Uterus (tissue), 3 donors: ENCODE measurements at regions not wholly inside any gene's neighbourhood (a gene's known extent, or its start where the extent isn't known, plus 50 kb on each side); places are given as distances from the start of the nearest gene placed in this dataset.
A peak's percentile ranks its signal among the peaks of the same experiment; 100 is the strongest.

Experiments
- DNase-seq, 2 donors: peaks; one replicate each; pipeline ENCODE4 v3.0.0-alpha.2; 2019 to 2020
- H3K27ac ChIP-seq, 2 donors: fragments of 200-600 bp; sonication (generic); 1 replicate in 1 of 2; 2 replicates in 1 of 2; pipeline ENCODE4 v1.5.1; 2016 to 2018
- H3K27me3 ChIP-seq, 2 donors: fragments of 200-600 bp; sonication (generic); one replicate each; pipeline ENCODE4 v1.5.1; 2018 to 2019; ENCODE audit warnings: control low read depth in 1 of 2
- H3K36me3 ChIP-seq, 2 donors: fragments of 200-600 bp; sonication (generic); one replicate each; pipeline ENCODE4 v1.5.1; 2019; ENCODE audit warnings: control low read depth in 1 of 2
- H3K4me1 ChIP-seq, 2 donors: fragments of 200-600 bp; sonication (generic); one replicate each; pipeline ENCODE4 v1.5.1; 2018 to 2019; ENCODE audit warnings: control low read depth in 1 of 2
- H3K4me3 ChIP-seq, 2 donors: fragments of 200-600 bp; sonication (generic); 1 replicate in 1 of 2; 2 replicates in 1 of 2; pipeline ENCODE4 v1.5.1; 2018 to 2019; ENCODE audit warnings: mild to moderate bottlenecking in 1 of 2
- H3K9me3 ChIP-seq, 2 donors: fragments of 200-600 bp; sonication (generic); one replicate each; pipeline ENCODE4 v1.5.1; 2019; ENCODE audit warnings: control low read depth in 1 of 2
- CTCF ChIP-seq, 4 experiments: fragments of 200-600 bp in 2 of 4; fragments of 450-650 bp in 2 of 4; sonication (generic) in 2 of 4; IDR thresholded peaks; one replicate each; pipeline ENCODE4 v1.5.1; 2016 to 2019; ENCODE audit warnings: antibody characterized with exemption in 4 of 4, mild to moderate bottlenecking in 2 of 4, moderate library complexity in 1 of 4
- POLR2A ChIP-seq, 2 donors: fragments of 450-650 bp; IDR thresholded peaks; one replicate each; pipeline ENCODE4 v1.6.1; 2016; ENCODE audit warnings: antibody characterized with exemption in 2 of 2, mild to moderate bottlenecking in 1 of 2, moderate library complexity in 1 of 2
- intact Hi-C: fragments of 100-400 bp; cut with DNase I; formaldehyde crosslinking; loops from one replicate; pipeline ENCODE4 v1.15.1; 2023; ENCODE audit warnings: low total_unique reads
- donor health status: DM: yes; HTN: yes; CAD: no.

DNA sequence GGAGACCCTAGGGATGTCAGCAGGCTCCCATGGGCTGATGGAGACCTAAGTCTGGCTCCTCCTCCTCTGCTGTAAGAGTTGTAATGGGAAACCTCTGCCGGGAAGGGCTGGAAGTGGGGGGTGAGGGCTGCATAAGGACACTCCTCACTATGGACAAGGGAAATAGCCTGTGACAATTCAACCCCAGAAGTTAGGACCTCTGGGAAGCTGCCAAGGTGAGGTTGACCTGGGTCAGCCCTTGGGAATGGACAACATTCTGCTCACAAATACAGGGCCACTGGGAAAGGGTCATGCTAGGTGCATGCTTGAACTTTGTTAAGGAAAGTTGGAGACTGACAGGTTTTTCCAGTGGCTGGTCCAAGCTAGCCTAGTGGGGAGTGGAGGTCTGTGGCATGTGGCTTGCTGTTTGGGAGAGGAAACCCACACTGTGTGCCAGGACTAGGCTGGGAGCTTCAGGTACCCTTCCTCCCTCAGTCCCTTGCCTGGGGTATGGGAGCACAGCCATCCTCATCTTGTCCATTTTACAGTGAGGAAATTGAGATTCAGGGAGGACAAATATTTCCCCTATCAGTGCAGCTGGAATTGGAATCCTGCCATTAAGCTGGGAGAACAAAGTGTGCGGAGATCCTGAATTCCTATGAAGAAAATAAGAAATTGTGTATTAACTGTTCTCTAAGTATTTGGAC lies 190.4 kb downstream of the SALL1 start:
- Histone ChIP-seq H3K36me3 (no peaks in the 10 kb centered on the region), H3K27me3 (no peaks in the 10 kb centered on the region), H3K4me3 (no peak overlapping the region), H3K9me3 (no peaks in the 10 kb centered on the region), H3K27ac (no peak overlapping the region), H3K4me1 (no peaks in the 10 kb centered on the region)
- TF ChIP-seq POLR2A (IDR thresholded peaks at IDR 0.05) (no peak), CTCF (IDR thresholded peaks at IDR 0.05) (no peak)
- intact Hi-C loops = no loop called here
- peak in 1 of 2 donors; percentile 15 for DNase-seq

- H3K4me1 ChIP-seq = no peaks in the 10 kb centered on the region
- H3K9me3 ChIP-seq = no peaks in the 10 kb centered on the region
- intact Hi-C loops = no loop called here
- no peak overlapping the region for H3K27ac ChIP-seq
- TF ChIP-seq CTCF (IDR thresholded peaks at IDR 0.05) (no peak), POLR2A (IDR thresholded peaks at IDR 0.05) (no peak)
- no peaks in the 10 kb centered on the region for H3K36me3 ChIP-seq
- DNase-seq = no peak
- H3K4me3 ChIP-seq = no peak overlapping the region
- H3K27me3 ChIP-seq = no peaks in the 10 kb centered on the region
Observed at GRCh38 chr16:50957056-50957455, 194.0 kb downstream of the SALL1 start.

GRCh38 chr16:50956637-50957036 lies 194.4 kb downstream of the SALL1 start:
- Histone ChIP-seq H3K4me3 (no peak overlapping the region), H3K4me1 (no peaks in the 10 kb centered on the region), H3K27me3 (no peaks in the 10 kb centered on the region), H3K36me3 (no peaks in the 10 kb centered on the region), H3K9me3 (no peaks in the 10 kb centered on the region), H3K27ac (no peak overlapping the region)
- DNase-seq = no peak
- TF ChIP-seq CTCF (IDR thresholded peaks at IDR 0.05) (no peak), POLR2A (IDR thresholded peaks at IDR 0.05) (no peak)
- intact Hi-C loops = no loop called here

DNA sequence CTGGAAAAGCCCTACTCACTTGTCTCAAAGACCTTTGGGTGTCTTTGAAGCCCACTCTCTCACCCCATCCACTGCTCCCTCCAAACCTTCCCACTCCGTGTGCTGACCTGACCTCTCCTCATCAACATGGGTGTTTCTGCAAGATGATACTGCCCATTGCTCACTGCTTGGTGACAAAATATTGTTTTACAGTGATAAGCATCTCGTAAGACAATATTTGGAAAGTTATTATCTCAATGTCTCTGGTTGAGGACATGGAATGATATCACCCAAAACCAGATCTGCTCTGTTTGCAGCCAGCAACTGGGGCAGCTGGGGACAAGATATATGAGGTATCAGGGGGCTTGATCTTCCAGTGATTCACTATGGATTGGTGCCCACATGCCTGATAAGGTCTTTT lies 195.8 kb downstream of the SALL1 start:
- Histone ChIP-seq H3K27ac (no peak overlapping the region), H3K9me3 (no peaks in the 10 kb centered on the region), H3K4me3 (no peak overlapping the region), H3K4me1 (no peaks in the 10 kb centered on the region), H3K36me3 (no peaks in the 10 kb centered on the region), H3K27me3 (no peaks in the 10 kb centered on the region)
- no peak for DNase-seq
- intact Hi-C loops = no loop called here
- TF ChIP-seq POLR2A (IDR thresholded peaks at IDR 0.05) = no peak
- no peak for TF ChIP-seq CTCF (IDR thresholded peaks at IDR 0.05)

GRCh38 chr16:50954469-50954868 lies 196.6 kb downstream of the SALL1 start:
- DNase-seq = no peak
- H3K9me3 ChIP-seq = no peaks in the 10 kb centered on the region
- TF ChIP-seq CTCF (IDR thresholded peaks at IDR 0.05) (no peak), POLR2A (IDR thresholded peaks at IDR 0.05) (no peak)
- H3K36me3 ChIP-seq = no peaks in the 10 kb centered on the region
- no peaks in the 10 kb centered on the region for H3K4me1 ChIP-seq
- intact Hi-C loops = no loop called here
- H3K27me3 ChIP-seq = no peaks in the 10 kb centered on the region
- no peak overlapping the region for H3K27ac ChIP-seq
- no peak overlapping the region for H3K4me3 ChIP-seq
